ENCODE measurements at regions not wholly inside any gene's neighbourhood (a gene's known extent, or its start where the extent isn't known, plus 50 kb on each side); places are given as distances from the start of the nearest gene placed in this dataset.

DNA sequence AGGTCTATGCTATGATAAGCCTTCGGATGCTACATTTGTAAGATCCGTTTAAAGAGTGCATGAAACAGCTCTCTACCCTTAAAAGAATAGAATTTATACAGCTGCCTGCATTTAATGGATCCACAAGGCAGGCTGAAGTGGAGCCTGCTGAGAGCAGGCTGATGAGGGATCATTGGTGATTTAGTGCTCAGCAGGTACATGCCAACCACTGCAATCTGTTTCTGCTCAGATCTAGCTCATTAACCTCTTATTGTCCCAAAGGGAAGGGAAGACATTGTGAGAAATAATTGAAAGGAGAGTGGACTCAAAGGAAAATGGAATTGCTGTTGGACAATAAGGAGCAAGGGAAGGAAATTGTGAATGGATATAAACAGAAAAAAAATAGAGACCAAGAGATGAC lies 822.6 kb downstream of the TRIB2 start:
- TF ChIP-seq CTCF (IDR thresholded peaks at IDR 0.05) (no peak), POLR2A (IDR thresholded peaks at IDR 0.05; ENCODE audit: low read depth) (no peak), EP300 (IDR thresholded peaks at IDR 0.05) (no peak), POLR2AphosphoS5 (IDR thresholded peaks at IDR 0.05) (no peak)
